Ovary (tissue), 3 donors: ENCODE measurements at regions not wholly inside any gene's neighbourhood (a gene's known extent, or its start where the extent isn't known, plus 50 kb on each side); places are given as distances from the start of the nearest gene placed in this dataset.

ENCODE experiments used
- CTCF ChIP-seq, 3 donors: fragments of 450-650 bp in 2 of 3; fragments of 200-600 bp in 1 of 3; IDR thresholded peaks; one replicate each; pipeline versions ENCODE4 v1.5.1 to v1.8.0; 2016 to 2022; ENCODE audit warnings: antibody characterized with exemption in 3 of 3, mild to moderate bottlenecking in 1 of 3
- EP300 ChIP-seq: sonication (generic); formaldehyde crosslinking; IDR thresholded peaks from one replicate; pipeline ENCODE4 v1.6.1; 2017; ENCODE audit warnings: antibody characterized with exemption
- POLR2A ChIP-seq: fragments of 450-650 bp; IDR thresholded peaks from one replicate; pipeline ENCODE4 v1.6.1; 2017; ENCODE audit warnings: antibody characterized with exemption, mild to moderate bottlenecking, moderate library complexity
- donor health status: DM: no; HTN: no; CAD: no.

- no peak for TF ChIP-seq POLR2A
- no peak for TF ChIP-seq CTCF (IDR thresholded peaks at IDR 0.05)
- TF ChIP-seq EP300 = no peak
These were observed 141.0 kb downstream of the RASSF9 start for GRCh38 chr12:85695097-85695715.
